GM18520 (cell line): ENCODE measurements at regions not wholly inside any gene's neighbourhood (a gene's known extent, or its start where the extent isn't known, plus 50 kb on each side); places are given as distances from the start of the nearest gene placed in this dataset.

Experiments
- ATAC-seq: cut with Tn5 transposase; IDR thresholded peaks from one replicate; pipeline ENCODE4 v1.9.1; 2021; ENCODE audit not compliant: unreplicated experiment

GRCh38 chr1:55618199-55618598 is 403.0 kb upstream of the USP24 start:
- ATAC-seq: no peak

DNA sequence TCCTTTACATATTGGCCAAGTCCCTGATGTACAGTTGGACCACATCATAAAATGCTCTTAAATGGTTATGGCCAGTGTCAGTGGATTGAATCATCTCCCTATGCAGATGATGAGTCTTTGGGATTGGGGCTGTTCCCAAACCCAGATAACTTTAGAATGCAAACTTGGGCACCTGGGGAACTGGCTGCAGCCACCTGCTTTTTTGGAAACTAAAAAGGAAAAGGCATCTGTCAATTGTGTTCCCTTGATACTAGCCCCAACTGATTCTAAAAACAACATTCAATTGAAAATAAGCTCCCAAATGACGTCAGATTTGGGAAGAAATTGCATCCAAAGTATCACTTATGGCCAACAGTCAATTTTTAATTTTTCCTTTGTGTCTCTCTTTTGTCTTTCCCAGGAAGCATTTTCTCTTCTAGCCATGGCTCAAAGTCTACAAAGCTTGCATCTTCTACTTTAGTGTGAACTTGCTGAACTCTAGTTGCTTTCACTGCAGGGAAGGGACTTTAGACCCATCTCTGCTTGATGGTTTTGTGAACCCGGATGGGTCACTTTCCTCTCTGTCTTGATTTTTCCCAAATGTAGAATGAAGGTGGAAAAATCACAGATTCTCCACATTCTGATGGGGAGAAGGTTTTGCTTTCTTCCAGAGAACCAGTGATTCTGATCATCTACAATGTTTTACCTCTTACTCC is 402.3 kb upstream of the USP24 start:
- ATAC-seq: no peak

GRCh38 chr1:55612988-55613387 is 397.8 kb upstream of the USP24 start:
- no peak for ATAC-seq

DNA sequence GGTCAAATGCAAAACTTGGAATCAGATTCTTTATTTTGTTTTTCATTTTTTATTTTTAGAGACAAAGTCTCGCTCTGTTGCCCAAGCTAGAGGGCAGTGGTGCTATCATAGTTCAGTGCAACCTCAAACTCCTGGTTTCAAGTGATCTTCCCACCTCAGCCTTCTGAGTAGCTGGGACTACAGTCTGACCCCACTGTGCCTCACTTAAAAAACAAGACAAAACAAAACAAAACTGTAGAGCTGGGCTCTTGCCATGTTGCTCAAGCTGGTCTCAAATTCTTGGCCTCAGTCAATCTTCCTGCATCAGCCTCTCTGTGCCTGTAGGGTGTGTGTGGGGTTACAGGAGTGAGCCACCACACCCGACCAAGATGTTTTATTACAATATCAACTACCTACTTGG is 396.0 kb upstream of the USP24 start:
- no peak for ATAC-seq

- ATAC-seq: no peak
Measured at GRCh38 chr1:55610203-55610602, 395.0 kb upstream of the USP24 start.

GRCh38 chr1:55609630-55610029 is 394.5 kb upstream of the USP24 start:
- no peak for ATAC-seq

DNA sequence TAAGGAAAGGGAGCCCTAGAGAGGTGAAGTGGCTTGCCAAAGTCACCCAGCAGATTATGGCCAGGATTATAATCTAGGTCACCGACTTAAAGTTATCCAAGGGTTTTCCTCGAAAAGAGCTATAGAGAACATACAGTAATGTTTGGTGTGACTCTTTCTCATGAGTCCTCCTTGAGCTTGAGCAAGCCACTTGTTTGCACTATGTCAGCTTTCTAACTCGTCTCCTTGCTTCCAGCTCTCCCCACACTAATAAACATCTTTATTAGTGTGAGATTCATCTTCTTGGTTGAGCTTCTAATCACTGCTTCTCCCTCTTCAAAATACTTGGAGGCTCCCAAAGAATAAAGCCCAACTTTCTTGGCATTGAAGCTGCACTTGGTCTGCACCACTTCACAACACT is 390.0 kb upstream of the USP24 start:
- ATAC-seq: no peak

GRCh38 chr1:55604749-55605148 is 389.6 kb upstream of the USP24 start:
- ATAC-seq: no peak

- no peak for ATAC-seq
Measured at GRCh38 chr1:55604179-55604578, 389.0 kb upstream of the USP24 start.

DNA sequence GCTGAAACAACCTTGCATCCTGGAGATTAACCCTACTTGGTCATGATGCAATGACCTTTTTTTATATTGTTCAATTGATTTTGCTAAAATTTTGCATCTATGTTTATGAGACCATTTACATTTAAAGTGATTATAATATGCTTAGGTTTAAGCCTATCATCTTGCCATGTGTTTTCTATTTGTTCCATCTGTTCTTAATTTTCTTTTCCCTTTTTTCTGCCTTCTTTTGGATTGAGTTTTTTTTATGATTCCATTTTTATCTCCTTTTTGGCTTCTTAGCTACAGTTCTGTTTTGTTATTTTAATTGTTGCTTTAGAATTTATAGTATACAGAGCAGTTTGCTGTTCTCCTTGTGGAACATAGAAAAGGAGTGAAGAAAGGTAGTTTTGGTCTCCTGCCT is 385.1 kb upstream of the USP24 start:
- ATAC-seq: no peak

DNA sequence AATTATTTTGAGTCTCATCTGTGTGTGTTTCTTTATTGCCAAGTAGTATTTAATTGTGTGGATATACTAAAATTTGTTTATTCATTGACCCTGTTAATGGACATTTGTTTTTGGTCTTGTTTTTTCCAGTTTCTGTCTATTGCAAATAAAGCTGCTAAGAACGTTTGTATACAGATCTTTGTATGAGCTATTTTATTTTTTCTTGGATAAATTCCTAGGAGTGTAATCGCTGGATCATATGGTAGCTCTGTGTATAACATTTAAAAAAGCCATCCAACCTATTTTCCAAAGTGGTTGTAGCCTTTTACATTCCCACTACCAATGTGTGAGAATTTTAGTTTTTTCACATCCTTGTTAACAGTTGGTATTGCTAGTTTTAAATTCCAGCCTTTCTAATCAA is 382.7 kb upstream of the USP24 start:
- no peak for ATAC-seq

DNA sequence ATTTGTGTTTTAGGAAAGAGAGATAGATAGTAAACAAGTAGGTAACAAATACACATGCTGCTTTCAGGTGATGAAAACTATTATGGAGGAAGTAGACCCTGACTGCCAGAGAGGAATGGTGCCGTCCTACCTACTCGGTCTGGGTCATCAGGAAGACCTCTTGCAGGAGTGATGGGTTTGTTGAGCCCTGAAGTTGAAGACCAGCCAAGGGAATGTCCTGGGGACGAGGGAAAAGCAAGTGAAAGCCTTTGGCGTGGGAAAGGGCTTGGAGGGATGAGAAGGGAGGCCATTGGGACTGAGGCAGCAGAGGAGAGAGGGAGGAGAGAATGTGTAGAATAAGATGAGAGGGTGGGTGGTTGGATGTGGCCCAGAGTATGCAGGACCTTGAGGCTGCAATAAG is 379.5 kb upstream of the USP24 start:
- ATAC-seq: no peak

DNA sequence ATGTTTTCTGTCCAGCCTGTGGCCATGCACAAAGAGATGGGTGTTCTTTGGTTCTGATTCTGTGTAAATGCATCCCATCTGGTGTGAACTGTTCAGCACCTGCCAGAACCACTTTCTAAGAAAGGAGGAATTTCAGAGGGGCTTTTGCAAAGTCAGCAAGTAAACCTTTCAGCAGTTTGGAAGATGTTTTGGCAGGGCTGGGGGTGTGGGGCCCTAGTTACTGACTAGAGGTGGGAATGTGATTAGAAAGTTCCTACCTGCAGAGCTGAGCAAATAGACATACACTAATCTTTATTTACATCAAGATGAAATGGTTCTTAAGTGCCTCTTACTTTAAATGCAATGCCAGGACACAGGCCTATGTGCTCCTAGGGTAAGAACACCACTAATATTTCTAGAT is 378.1 kb upstream of the USP24 start:
- ATAC-seq: no peak

DNA sequence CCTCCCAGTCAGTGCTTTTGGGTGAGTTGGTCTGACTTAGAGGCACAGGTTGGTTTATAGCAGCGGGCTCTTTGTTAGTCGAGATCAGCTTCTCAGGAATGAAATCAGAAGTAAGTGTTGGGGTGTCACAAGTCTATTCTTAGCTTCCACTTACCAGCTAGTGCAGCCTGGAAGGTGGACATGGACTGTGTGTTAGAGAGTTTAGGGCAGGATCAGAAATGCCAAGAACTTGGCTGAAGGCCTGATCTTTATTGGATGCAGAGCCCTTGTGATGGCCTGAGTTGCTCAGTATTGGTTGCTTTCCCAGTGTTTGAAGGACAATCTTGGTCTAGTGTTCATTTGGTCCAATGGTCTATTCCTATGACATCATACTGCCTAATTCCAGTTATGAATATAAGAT is 377.0 kb upstream of the USP24 start:
- ATAC-seq: no peak

DNA sequence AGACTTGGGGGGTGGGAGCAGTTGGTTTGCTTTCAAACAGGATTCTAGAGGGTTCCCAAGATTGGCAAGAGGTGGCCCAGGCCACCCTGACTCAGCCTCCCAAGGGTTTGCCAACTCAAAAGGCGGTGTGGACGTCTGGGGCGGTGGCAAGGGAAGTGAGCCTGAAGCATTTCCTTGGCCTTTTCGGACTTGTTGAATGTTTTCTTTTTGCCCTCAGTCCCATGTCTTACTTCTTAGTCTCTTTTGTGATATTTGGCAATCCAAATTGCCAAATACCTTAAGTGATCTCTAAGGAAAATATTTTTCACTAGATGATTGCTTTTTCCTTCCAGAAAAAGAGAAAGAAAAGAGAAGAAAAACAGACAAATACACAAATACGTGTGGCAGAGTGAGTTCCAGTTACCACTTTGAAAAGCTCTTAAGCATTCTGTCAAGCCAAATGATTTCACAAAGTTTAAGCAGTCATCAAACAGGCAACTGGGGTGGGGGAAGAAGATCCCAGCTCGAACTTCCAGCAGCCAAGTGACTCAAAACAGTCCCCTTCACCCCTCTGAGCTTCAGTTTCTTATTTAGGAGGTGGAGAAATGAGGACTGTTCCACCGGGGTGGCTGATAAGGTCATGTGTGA is 374.6 kb upstream of the USP24 start:
- no peak for ATAC-seq

GRCh38 chr1:55588309-55588708 is 373.1 kb upstream of the USP24 start:
- no peak for ATAC-seq

DNA sequence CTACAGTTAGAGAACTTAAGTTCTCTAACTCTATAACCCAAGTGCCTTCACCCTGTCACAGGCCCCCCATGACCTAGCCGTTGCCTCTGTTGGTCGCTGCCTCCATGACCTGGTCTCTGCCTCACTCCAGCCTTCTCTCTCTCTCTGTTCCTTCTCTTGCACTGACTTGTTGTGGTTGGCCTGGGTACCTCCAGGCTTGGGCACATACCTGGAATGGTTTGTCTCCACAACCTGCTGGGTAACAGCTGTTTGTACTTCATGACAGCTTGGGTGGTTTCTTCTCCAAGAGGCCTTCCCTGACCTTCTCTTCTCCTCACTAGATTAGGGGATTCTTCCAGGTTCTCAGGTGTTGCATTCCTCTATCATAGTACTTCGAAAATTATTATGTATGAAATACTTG is 371.6 kb upstream of the USP24 start:
- no peak for ATAC-seq

- ATAC-seq: no peak
Measured at GRCh38 chr1:55585402-55585792, 370.2 kb upstream of the USP24 start.

DNA sequence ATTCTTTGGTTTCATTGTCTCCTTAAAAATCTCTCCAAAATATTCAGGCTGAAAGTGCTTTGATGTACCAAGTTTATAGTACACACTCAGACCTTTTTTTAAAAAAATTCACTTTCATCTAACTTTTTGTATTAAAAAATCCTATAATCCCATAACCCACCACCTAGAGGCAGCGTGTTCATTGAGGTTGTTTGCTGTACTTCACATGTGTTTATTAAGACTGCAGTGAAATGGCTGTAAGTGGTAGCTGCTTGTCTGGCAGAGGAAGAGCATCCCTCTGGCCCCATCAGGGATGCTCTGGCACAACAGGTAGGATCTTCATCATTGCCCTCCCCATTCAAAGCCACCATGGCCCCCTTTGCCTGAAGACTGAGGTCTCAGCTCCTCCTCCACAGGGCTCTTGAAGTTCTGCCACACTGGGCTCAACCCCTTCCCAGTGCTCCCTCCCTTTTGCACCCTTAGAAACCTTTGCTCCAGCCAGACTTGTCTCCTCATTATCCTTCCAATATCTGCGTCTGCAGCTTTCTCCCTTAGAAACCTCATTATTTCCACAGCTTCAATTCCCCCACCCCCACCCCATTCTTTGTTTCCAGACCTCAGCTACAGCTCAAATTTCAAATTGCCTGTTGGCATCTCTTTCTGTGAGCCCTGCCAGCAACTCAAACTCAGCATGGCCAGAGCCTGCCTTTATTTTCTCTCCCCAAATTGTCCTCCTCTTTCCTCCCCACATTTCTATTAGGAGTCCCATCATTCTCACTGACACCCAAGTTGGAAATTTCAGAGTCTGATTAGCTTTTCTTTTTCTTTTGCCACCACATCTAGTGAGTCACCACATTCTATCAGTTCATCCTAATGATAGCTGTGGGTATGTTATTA is 369.6 kb upstream of the USP24 start:
- no peak for ATAC-seq

DNA sequence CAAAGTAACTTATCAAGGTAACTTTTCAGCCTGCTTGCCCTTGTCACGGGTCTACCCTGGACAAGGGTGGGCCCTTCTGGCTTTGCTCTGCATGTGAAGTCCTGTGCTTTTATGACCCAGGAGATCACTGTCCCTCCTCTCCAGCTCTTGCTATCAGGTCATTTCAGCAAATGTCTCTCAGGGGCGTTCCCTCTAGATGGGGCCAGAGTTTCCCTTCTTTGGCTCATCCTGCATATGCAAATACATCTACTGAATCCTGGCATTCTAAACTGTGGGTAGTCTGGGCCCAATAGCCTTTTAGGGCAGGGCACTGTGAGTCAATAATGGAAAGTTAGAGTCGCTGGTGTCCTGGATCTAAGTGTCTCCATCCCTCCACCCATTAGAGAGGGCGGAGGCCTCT is 366.9 kb upstream of the USP24 start:
- ATAC-seq: no peak

GRCh38 chr1:55580845-55581332 is 365.7 kb upstream of the USP24 start:
- no peak for ATAC-seq
